HT-29 (cell line): ENCODE measurements at regions not wholly inside any gene's neighbourhood (a gene's known extent, or its start where the extent isn't known, plus 50 kb on each side); places are given as distances from the start of the nearest gene placed in this dataset.
A peak's percentile ranks its signal among the peaks of the same experiment; 100 is the strongest.
"Not testable (repeated sequence)": the region's sequence is repeated elsewhere in the genome, so short reads cannot be mapped to it uniquely, and the experiment has no call there.

ENCODE experiments used
- DNase-seq: peaks from one replicate; pipeline ENCODE4 v3.0.0-alpha.2; 2015; ENCODE audit warnings: low spot score

DNA sequence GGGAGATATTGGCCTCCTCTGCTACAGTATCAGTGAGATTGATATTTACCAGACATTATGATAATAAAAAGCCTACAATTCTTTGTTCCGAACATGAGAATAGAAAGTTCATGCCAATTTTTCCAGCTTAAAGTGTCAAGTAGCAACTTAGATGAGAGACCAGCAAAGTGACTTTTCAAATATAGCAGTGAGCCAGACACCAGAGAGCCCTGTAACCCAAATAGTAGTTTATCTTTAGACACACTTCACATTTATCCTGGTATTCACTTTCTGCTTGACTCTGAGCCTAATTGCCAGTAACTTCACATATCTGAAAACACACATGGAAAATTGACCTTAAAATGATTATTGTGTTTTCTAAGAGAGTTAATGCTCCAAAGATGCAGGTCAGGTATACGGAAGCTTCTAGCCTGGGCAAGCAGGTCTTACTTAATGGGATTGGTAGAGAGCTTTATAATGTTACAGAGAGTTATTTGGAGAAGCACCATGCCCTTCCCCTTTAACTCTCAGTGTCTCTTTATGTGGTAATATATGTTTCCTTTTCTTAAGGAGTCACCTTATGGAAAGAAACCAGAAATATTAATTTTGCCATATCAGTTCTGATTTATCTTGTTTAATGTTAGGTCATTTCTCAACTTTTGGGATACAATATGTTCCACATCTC lies 852.3 kb upstream of the CHORDC1 start:
- no peak for DNase-seq

DNA sequence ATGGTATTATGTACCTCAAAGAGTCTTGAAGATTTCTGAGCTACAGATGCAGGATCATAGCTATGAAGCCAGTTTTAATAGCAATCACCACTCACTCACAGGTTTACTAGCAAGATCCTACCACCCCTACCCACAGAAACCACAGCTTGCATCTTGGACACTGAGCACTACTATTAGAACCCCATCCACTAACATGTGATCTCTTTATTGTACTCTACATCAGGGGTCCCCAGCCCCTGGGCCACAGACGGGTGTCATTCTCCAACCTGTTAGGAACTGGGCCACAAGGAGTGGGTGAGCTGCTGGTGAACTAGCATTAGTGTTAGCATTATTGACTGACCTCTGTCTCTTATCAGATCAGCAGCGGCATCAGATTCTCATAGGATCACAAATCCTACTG lies 844.8 kb upstream of the CHORDC1 start:
- DNase-seq, result no peak

DNA sequence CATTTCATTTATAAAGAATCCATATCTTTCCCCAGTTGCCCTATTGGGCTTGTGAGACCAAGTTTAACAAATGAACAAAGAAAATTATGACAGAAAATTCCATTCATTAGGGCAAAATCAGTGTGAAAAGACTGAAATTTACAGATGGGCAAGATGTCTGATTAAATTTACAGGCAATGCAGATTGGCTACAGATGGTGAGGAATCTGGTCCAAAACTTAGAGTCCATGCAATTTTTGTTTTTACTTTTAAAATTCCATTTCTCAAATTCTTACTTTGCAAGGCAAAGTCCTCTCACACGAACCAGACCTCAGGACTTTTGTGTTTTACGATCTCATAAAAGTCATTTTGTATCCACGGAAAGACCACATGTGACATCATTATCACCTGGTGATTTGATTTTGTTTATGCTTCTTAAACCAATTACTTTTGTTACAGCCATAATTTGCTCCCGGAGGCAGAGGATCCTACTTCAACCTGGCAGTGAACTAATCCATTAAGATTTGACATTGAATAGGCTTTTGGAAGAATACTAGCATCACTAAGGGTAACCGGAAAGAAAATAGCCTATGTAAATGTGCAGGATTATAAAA lies 843.7 kb upstream of the CHORDC1 start:
- DNase-seq, result no peak

DNA sequence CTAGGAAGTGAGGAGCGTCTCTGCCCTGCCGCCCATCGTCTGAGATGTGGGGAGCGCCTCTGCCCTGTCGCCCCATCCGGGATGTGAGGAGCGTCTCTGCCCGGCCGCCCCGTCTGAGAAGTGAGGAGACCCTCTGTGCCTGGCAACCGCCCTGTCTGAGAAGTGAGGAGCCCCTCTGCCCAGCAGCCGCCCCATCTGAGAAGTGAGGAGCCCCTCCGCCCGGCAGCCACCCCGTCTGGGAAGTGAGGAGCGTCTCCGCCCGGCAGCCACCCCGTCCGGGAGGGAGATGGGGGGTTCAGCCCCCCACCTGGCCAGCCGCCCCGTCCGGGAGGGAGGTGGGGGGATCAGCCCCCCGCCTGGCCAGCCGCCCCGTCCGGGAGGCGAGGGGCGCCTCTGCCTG lies 840.5 kb upstream of the CHORDC1 start:
- DNase-seq, result not testable (repeated sequence)

DNA sequence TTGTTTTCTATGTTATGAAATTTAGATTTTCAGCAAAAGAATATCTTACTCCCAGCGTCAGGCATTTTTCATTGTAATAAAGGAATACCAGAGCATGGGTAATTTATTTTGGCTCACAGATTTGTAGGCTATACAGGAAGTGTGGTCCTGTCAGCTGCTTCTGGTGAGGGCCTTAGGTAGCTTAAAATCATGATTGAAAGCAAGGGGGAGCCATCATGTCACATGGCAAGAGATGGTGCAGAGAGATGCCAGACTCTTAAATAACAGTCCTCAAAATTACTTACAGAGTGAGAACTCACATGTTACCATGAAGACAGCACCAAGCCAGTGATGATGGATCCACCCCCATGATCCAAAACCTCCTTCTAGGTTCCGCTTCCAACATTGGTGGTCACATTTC lies 825.0 kb upstream of the CHORDC1 start:
- no peak for DNase-seq

DNA sequence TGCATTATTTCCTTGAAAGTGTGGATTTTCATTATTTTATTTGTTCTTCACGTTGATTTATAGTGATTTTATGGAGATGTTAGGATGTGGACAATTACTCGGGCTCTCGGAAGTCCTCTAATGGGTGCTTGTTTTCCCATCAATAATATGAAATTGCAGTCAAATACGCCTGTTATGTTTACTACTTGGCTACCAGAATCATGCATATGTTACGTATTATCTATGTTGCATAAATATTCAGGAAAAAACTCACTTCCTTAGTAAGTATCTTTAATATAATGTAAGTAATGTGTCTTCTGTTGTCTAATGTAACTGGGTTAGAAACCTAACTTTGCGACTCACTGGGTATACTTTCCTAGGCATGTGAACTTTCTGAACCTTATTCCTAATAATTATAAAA lies 823.4 kb upstream of the CHORDC1 start:
- DNase-seq, result no peak

DNA sequence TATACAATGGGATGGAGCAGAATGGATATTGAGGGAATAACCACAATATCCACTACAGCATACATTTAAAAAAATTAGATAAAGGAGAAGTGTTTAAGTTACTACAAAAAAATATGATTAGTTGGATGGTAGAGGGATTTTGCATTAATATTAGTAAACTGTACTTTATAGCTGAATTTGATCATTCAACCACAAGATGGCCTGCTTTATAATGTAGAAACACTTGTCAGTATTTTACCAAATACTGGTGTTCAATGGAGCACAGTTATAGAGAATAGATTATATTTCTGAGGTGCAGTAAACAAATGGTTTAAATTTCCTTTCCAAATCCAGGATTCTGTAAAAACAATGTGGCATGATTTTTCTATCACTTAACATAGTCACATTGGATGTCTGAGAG lies 818.8 kb upstream of the CHORDC1 start:
- DNase-seq, result no peak

DNA sequence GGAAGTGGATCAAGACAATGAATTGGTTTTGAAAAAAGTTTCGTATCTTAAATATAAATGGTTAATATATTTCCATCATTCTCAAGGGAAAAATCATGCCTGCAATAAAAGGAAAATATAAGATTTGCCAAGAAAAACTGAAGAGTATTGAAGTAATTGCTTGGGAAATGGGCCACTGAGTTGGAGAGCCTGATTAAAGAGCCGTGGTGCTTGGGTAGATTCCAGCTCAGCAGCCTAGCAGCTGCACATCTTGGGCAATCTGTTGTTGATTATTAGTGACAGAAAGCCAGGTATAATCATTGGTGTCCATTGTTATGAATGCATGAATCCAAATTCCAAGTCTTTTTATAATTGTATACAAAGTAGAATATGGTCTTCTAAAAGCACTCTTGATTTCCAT lies 800.9 kb upstream of the CHORDC1 start:
- DNase-seq, result no peak

DNA sequence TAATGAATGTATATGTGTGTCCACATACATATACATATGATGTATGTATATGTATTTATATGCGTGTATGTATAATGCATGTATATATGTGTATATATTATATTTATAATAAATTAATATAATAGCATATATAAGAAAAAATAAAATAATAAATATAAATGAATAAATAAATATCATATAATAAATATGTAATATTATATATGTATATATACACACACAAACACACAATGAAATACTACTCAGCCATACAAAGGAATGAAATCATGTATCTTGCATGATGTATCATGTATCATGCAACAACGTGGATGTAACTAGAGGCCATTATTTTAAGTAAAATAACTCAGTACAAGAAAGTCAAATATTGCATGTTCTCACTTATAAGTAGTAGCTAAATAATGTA lies 788.7 kb upstream of the CHORDC1 start:
- DNase-seq, result no peak

DNA sequence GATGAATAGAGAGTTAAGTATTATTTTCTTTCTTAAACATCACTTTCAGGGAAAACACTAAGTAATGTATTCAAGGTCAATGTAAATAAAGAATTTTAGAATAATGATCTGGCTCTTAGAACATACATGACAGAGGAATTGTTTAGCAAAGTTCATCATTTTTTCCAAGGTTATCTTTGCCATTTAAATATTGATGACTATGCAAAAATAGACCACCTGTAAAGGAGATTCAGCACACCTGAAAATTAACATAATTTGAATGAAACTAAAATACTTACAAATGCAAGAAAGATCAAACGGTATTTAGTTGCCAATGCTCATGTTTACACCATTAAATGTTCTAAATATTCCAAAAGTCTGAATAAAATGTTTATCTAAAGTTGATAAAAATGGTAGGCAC lies 782.6 kb upstream of the CHORDC1 start:
- no peak for DNase-seq

DNA sequence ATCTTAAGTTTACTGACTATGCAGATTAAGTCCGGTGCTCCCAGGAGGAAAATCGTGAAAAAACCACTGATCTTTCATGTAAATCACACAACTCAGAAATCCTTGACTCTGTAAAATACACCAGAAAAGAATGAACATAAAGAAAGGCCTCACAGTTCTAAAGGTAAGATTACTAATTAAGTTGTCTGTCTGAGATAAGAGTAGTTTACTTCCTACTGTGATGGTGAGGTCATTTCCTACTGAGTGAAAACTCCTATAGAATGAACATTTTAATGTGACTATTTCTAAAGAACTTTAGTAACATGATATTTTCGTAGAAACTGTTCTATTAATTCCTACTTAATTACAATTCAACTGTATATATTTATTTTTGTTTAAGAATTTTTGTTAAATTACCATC lies 774.4 kb upstream of the CHORDC1 start:
- no peak for DNase-seq

DNA sequence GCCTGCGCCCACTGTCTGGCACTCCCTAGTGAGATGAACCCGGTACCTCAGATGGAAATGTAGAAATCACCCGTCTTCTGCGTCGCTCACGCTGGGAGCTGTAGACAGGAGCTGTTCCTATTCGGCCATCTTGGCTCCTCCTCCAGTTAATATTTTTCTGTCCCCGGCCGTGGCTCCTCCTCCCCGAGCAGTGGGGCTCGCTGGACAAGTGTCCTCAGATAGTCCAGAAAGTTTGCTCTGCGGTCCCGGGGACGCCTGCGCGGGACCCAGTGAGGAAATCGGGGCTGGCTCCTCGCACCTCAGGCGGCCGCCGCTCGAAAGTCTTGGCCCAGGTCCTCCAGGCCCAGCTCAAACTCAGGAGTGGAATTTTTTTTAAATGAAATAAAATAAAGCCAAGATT lies 749.3 kb upstream of the CHORDC1 start:
- not testable (repeated sequence) for DNase-seq

DNA sequence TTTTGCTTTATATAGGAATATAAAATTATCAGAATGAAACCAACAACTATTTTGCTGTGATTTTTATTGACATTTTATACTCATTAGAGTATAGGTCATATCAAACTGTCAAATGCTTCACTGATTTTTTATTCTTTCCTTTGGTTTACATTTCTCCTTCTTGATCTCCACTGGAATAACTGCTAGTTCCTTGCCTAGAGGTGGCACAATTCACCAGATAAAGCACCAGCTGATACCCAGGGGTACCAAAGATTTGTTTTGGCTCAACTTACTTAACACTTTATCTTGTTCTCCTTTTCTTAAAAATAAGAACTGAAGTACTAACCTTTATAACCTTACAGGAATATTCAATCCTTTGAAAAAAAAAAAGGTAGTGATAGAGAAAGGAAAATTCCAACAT lies 725.1 kb upstream of the CHORDC1 start:
- DNase-seq, result peak; percentile 5

DNA sequence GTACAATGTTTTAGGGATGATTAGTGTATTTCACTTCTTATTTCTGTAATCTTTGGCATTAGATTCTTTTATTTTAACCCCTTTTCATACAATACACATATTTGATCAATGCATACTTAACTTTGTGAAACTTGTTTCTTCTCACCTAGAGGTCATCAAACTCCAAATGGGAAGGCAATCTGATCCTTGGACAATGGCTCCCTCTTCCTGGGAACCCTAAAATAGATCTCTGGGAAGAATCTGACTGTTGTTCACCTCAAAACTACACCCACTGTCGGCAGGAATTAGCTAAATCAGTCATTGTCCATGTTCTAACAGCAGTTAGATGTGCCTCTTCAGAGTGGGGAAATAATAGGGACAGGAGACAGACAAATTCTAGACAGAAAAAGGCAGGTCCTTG lies 707.4 kb upstream of the CHORDC1 start:
- DNase-seq, result peak; percentile 14

DNA sequence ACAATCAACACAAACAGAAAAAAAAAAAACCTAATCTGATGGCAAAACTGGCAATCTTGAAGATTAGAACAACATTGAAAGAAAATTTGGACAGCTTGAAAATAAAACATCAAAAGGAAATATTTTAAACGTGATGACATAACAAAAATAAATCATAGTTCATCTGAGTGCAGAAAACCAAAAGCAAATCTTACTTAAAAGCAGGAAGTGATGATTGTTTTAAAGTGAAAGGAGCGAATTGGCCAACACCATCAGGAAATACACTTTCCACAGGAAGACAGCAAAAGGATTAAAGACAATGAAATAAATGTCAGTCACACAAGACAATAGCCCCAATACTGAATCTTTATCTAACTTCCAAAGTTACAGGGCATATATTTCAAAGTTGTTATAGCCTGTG lies 696.5 kb upstream of the CHORDC1 start:
- no peak for DNase-seq

DNA sequence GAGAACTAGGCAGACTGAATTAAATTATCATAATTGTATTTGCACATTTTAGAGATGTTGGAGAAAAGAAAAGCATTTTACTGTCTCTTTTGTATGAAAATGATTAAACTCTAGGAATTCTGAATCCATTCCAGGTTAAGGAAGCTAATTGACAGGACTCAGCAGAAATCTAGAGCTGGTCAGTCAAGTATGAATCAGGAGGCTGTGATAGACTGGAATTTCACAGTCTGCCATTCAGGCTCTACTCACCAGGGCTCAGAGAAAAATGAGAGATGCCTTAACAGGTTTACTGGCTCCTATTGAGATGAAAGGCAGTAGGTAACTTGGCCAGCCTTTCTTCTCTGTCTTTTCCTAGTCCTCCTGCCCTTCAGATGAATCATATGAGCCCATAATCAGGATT lies 693.9 kb upstream of the CHORDC1 start:
- DNase-seq, result no peak

DNA sequence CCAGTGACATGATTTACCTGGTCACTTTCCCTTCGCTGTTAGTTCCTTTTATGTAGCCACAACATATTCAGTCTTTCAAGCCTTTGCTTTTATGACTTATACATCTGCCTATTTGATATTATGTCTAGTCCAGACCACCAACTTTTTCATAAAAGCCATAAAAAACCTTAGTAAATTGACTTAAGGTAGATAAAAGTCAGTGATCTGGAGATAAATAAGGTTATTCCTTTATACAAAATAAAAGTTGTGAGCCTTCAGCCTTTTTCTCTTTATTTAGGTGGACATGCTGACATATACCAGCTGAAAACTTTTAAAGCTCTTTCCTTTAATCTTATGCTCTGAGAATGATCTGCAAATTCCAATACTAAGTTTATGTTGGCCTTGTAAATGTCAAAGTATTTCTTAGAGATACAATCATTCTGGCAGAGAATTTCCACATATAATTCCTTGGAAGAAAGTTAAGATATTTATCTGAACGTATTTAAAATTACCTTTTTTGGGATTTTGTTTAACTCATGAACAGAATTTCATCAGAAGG lies 690.4 kb upstream of the CHORDC1 start:
- no peak for DNase-seq

DNA sequence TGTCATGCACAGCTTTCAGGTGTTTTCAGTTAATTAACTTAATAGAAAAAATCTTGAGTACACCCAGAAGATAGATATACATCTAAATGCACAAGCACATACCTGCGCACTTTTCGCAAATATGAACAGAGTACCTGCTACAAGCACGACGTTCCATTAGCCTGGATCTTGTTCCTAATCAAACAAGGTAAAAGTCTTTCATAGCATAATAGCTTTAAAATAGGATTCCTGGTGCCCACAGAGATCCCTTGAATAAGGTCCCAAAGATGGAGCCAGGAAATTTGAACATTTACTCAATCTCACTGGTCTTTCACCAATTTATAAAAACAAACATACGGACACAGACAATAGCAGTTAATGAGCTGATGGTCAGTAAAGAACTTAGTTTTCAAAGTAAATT lies 689.8 kb upstream of the CHORDC1 start:
- DNase-seq, result no peak

DNA sequence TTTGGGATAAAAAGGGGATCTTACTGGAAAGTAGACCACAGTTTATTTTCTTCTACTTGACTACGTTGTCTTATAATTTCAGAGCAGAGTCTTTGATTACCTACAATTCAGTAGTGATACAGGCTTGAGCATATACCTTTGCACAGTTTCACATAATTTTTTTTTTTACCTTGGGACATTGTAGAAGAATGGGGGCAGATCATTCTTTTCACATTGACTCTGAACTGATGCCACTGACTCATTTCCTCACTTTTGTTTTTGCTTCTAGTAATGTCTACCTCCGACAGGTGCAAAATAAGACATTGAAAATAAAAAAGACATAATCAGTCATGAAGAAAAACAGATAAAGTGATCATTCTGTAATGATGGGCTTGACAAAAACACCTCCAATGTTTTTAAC lies 688.3 kb upstream of the CHORDC1 start:
- no peak for DNase-seq

DNA sequence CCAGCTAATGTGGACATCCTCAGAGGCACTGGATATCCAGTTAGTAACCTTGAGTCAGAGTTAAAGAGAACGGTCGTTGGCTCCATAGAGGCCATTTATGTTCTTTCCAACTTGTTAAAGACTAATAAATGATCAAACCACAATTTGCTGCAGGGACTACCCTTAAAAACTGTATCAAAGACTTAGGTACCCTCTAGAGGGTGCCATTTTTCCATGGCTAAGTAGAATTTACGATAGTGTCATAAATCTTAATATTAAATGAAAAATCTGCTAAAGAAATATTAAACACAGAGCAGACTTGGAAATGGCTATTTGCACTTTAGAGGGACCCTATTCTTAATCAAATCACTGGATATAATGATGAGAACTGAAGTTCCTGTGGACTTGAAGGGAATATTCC lies 685.2 kb upstream of the CHORDC1 start:
- DNase-seq, result peak; percentile 29

DNA sequence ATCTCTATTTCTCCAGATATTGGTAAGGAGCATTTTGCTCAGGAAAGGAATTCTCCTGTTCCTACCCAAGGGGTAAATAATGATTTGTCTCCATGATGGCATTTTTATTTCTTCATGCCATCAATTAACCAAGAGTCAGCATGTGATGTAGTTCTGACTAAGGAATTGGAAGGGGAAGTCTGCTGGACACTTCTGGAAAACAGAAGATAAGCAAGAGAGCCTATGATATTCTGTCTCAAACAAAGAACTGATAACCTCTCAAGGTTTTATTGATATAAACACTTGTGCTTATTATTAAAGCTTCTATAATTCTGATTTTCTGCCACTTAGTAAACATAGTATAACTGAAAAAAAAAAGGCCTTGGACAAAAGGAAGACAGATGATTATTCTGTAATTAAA lies 673.0 kb upstream of the CHORDC1 start:
- DNase-seq, result no peak

DNA sequence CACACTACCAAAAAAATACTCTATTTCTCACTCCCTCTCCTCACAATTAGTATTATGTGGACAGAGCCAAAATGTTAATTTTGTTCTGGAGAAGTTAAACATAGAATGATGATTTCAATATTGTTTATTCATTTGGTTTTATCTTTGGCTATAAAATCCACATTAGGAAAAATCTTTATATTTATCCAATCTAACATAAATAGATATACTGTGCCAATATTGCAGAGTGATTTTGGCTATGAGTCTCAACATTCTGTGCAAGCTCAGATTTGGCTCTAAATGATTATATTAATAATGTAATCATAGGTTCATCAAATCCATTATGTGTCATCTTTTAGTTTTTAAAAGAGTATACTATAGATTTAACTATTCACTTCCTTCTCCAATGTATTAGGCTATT lies 667.5 kb upstream of the CHORDC1 start:
- DNase-seq, result no peak

DNA sequence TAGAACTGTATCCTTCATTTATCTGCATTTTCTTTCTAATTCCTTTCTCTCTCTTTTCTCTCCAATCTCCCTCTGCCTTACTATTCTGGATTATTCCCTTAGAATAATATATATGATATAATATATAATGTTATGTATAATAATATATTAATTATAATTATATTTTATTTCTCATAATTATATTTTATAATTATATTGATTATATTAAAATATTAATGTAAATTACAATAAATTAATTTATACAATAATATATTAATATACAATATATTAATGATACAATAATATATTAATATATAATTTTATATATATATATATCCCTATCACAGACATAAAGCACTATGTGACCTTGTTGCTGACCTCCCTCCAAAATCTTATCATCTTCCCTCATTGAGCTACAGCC lies 661.3 kb upstream of the CHORDC1 start:
- DNase-seq, result no peak

DNA sequence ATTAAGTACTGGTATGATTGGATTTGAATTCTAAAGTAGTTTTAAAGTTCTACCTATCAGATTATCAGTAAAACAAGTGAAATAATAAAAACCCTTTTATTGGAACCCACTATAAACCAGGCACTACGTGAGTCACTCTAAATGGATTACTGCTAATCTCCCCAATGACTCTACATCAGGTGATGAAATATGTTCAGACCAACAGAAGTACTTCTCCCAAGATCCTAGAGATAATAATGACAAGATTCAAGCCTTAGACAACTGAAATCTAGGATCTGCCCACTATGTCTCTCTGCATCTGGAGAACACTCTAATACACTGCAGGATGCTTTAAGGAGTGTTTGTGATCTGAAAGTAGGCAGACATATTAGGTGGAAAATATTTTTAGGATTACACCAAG lies 652.1 kb upstream of the CHORDC1 start:
- no peak for DNase-seq
